GM12873 (cell line): ENCODE measurements at regions not wholly inside any gene's neighbourhood (a gene's known extent, or its start where the extent isn't known, plus 50 kb on each side); places are given as distances from the start of the nearest gene placed in this dataset.

Experiments used
- CTCF ChIP-seq: IDR thresholded peaks from 2 replicates; pipeline ENCODE4 v1.5.1; 2012; ENCODE audit warnings: low read depth, mild to moderate bottlenecking, moderate library complexity, low read length, control low read depth; ENCODE audit not compliant: insufficient read depth; ENCODE audit errors: missing control alignments

DNA sequence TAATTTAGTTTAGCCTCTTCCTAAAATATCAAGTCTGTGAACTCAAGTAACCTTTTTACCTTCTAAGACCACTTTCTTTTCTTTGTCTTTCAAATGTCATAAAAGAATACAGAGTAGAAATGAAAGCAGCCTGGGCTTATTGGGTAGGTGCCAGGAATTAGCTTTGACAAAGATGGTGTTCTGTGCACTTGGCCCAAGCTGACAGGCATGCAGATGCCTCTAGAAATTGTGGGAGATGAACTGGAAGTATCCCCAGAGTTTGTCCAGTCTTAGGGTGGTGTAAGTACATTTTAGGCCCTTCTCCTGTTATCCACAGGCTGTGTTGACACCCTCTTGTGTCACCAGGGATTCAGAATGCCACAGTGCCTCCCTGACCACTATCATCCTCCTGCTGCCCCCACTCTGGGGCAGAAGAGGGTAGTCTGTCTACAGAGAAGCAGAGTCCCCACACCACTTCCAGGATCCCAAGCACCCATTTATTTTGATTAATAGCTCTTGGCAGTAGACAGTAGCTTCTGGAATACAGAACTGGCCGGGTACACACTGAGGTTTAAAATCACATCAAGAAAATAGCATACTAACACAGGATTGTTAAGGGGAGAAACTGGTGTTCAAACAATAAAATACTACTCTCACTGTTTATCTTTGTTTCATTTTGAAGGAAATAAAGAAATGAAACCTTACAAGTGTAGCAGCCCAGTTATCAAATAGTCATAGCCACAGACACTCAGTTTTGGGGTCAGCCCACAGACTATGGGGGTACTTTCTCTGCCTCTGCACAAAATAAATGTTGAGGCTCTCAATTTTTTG, 343.2 kb downstream of the KCNRG start:
- TF ChIP-seq CTCF, result no peak

- TF ChIP-seq CTCF, result no peak
These were observed 343.8 kb downstream of the KCNRG start for GRCh38 chr13:50359041-50359367.

DNA sequence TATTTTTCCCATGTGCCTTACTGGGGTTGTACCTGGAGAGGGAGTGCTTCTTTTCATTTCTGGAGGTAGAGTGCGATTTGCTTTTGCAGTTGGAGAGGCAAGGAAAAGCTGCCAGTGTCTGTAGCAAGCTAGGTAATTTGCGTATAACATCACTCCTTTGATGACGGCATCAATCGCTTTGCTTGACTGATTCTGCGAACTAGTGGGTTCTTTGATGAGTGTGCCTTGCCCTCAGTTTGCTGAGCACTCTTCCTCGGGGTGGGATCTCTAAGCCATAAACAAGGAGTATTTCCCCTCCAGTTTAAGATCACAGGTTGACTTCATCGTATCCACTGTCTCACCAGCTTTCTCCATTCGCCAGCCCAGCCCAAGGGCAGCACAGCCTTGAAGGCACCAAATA, 344.5 kb downstream of the KCNRG start:
- TF ChIP-seq CTCF, result no peak

- TF ChIP-seq CTCF, result no peak
These were observed 345.4 kb downstream of the KCNRG start for GRCh38 chr13:50360637-50361036.

DNA sequence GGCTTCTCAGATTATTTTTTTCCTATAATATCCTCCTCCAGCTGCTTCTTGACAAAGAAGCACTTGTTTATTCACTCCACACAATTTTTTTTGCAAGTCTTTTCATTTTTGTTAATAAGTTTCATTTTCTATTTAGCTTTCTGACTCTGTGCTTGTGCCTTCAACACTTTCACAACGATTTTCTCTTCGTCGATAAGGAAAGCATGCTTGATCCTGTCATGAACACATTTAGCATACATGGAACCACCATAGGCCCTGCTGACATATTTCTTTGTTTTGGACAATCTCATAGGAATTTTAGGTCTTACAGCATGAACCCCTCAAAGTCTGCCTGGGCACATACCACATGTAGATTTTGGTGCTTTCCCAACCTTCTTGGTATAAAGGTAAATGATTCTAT, 346.0 kb downstream of the KCNRG start:
- no peak for TF ChIP-seq CTCF

GRCh38 chr13:50365408-50366391, 350.5 kb downstream of the KCNRG start:
- TF ChIP-seq CTCF, result no peak

- no peak for TF ChIP-seq CTCF
These were observed 351.4 kb downstream of the KCNRG start for GRCh38 chr13:50366488-50367174.
